Muscle of leg (tissue), 3 donors: ENCODE measurements at regions not wholly inside any gene's neighbourhood (a gene's known extent, or its start where the extent isn't known, plus 50 kb on each side); places are given as distances from the start of the nearest gene placed in this dataset.

ENCODE experiments used
- DNase-seq: peaks from one replicate; pipeline ENCODE4 v3.0.0; 2013
- H3K27ac ChIP-seq: one replicate; pipeline ENCODE4 v1.5.1; 2013; ENCODE audit warnings: mild to moderate bottlenecking, low read length, control low read depth
- H3K27me3 ChIP-seq: one replicate; pipeline ENCODE4 v1.6.1; 2013; ENCODE audit warnings: low read length; ENCODE audit not compliant: control insufficient read depth, insufficient read depth
- H3K36me3 ChIP-seq: one replicate; pipeline ENCODE4 v1.6.1; 2013; ENCODE audit warnings: low read length; ENCODE audit not compliant: control insufficient read depth, insufficient read depth
- H3K4me1 ChIP-seq: one replicate; pipeline ENCODE4 v1.6.1; 2013; ENCODE audit warnings: low read length; ENCODE audit not compliant: control insufficient read depth, insufficient read depth
- H3K4me3 ChIP-seq: one replicate; pipeline ENCODE4 v1.5.1; 2013; ENCODE audit warnings: low read length, control low read depth
- H3K9me3 ChIP-seq: replicated peaks from 2 replicates; pipeline ENCODE4 v1.6.1; 2013; ENCODE audit warnings: low read depth, low read length; ENCODE audit not compliant: control insufficient read depth
- WGBS: methylation state at CpG from one replicate; pipeline ENCODE4 v1.1.5; 2013; ENCODE audit warnings: missing lambda C conversion rate; ENCODE audit not compliant: insufficient coverage; 5-methylcytosine and 5-hydroxymethylcytosine counted together

DNA sequence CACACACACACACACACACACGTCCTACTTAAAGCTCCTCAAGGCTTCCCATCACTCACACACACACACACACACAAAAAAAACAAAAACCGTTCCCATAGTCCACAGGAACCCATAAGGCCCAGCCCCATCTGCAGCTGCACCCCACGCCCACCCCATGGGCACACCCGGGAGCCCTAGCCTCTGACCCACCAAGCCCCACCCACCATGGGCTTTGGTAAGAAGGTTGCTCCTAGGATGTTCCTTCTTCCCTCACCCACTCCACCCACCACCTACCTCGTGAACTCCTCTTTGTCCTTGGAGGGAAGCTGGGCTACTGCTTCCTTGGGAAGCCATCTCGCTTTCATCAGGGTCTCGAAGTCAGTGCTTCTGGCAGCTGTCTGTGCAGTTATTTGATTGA is 115.1 kb downstream of the TPRA1 start:
- H3K36me3 ChIP-seq: no peaks in the 10 kb centered on the region
- no peaks in the 10 kb centered on the region for H3K9me3 ChIP-seq
- H3K4me1 ChIP-seq: peaks cover 4% of the 10 kb centered on the region
- peaks cover 14% of the 10 kb centered on the region for H3K27me3 ChIP-seq
- no peak overlapping the region for H3K4me3 ChIP-seq
- no peak for DNase-seq
- WGBS: 62% methylated on average over 5 of the region's 7 CpGs
- H3K27ac ChIP-seq: no peak overlapping the region

DNA sequence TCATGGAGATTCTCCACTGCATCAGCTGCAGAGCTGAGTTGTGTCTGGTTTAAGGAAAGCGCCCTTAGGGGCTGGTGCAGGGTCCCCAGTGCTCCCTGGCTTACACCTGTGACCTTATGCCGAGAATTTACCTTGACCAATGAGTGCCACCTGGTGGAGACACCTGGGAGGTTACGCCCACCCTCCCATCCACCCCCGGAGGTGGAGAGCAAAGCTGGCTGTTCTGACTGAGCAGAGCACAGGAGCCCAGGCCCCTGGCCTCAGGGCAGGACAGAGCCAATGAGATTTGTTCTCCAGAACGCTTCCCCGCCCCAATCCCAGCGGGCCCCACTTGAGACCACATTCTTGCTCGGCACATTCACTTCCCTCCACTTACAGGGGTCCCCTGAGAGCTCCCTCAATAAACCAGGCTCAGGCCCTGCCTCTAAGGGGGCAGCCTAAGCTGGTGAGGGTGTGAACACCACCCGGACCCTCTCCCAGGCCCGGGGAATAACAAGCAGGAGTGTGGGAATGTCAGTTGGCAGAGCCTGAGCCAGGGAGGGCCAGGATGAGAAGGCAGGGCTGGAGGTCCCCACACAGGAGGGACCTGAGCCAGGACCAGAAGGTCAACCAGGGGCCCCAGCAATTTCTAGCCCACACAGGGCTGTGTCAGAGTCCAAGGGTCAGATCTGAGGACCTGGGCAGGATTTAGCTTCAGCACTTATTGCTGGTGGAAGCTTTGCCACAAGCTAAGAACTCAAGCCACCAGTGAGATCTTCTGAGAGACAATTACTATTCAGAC is 117.1 kb downstream of the TPRA1 start:
- Histone ChIP-seq H3K27ac (no peak overlapping the region), H3K4me3 (no peak overlapping the region), H3K36me3 (no peaks in the 10 kb centered on the region), H3K4me1 (no peaks in the 10 kb centered on the region), H3K9me3 (no peaks in the 10 kb centered on the region), H3K27me3 (peaks cover 14% of the 10 kb centered on the region)
- WGBS: 18% methylated on average over 8 of the region's 10 CpGs
- no peak for DNase-seq

- Histone ChIP-seq H3K27me3 (peaks cover 21% of the 10 kb centered on the region), H3K4me3 (no peak overlapping the region), H3K4me1 (no peaks in the 10 kb centered on the region), H3K9me3 (no peaks in the 10 kb centered on the region), H3K36me3 (no peaks in the 10 kb centered on the region), H3K27ac (no peak overlapping the region)
- no peak for DNase-seq
- WGBS: 64% methylated on average over 10 of the region's 11 CpGs
Measured at GRCh38 chr3:127472506-127472905, 118.0 kb downstream of the TPRA1 start.

DNA sequence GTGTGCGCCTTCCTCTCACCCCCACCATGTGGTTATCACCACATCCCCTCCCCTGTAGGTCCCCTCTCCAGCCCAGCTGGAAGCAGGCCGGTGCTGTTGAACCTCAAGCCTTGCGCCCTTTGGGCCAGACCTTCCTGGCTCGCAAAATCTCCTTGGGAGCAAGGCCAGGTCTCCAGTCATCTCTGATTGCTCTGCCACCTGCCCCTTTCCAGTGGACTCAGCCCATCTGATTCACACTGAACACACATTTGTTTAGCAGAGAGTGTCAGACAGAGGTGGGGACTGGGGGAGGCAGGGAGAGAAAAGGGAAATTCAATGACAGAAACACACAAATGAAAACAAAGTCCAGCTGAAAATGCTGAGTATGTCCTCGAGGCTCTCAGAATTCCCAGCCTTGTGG is 119.4 kb downstream of the TPRA1 start:
- no peaks in the 10 kb centered on the region for H3K36me3 ChIP-seq
- no peak for DNase-seq
- H3K4me1 ChIP-seq: no peaks in the 10 kb centered on the region
- no peak overlapping the region for H3K4me3 ChIP-seq
- no peak overlapping the region for H3K27ac ChIP-seq
- 79% methylated on average over 4 of the region's 5 CpGs for WGBS
- no peaks in the 10 kb centered on the region for H3K9me3 ChIP-seq
- H3K27me3 ChIP-seq: peaks cover 18% of the 10 kb centered on the region

DNA sequence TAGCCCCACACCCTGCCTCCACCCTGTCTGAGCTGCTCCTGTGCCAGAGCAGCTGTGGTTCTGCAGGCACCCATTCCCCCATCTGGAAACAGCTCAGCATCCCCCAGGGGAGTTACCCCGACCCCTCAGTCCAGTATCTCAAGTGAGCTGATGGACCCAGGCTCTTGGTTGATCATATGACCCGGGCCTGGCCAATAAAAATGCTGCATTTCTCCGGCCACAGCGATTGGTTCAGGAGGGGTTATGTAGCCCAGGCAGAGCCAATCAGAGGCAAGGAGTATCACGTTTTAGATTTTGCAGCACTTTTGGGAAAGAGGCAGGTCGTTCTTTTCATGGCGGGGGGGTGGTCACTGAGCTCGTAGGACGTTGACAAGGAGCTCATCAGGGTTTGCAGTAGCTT is 120.8 kb downstream of the TPRA1 start:
- DNase-seq: no peak
- Histone ChIP-seq H3K36me3 (no peaks in the 10 kb centered on the region), H3K27ac (no peak overlapping the region), H3K4me3 (no peak overlapping the region), H3K4me1 (no peaks in the 10 kb centered on the region), H3K9me3 (no peaks in the 10 kb centered on the region), H3K27me3 (peaks cover 18% of the 10 kb centered on the region)
- 77% methylated on average over 5 of the region's 9 CpGs for WGBS

DNA sequence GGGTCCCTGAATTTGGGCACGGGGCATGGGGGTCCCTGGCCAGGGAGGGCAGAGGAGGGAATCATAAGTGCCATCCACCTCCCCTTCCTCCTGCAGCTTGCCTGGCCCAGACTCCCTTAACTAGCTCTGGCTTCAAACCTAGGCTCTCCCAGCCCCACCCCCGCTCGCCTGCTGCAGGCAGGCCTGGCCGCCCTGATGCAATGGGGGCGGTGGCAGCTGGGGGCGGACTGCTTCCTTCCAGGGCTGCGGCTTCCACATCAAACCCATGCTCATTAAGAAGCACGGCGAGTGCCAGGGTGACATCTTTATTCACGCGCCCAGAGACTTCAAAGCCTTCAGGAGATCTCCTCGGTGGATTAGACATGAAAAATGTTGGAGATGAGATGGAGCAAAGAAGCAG is 123.1 kb downstream of the TPRA1 start:
- Histone ChIP-seq H3K27ac (no peak overlapping the region), H3K9me3 (no peaks in the 10 kb centered on the region), H3K4me3 (no peak overlapping the region), H3K36me3 (no peaks in the 10 kb centered on the region), H3K27me3 (peaks cover 22% of the 10 kb centered on the region), H3K4me1 (no peaks in the 10 kb centered on the region)
- 49% methylated on average over 9 of the region's 12 CpGs for WGBS
- DNase-seq: no peak

DNA sequence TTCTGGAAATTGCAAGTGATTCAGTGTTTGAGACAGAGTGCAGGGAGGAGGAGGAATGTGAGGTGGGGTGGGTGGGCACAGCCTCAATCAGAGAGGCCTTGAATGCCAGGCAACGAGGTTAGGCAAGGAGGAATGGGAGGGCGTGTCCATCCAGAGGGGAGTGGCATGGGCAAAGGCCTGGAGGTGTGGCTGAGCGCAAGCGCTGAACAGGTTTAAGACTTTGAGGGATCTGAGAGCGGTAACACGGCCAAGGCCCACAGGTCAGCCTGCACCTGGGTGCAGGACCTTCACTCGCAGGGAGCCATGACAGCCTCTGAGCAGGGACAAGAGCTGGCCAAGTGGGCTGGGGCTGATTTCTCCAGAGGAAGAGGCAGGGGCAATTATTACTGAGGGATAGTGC is 125.9 kb downstream of the TPRA1 start:
- 63% methylated on average over 7 of the region's 7 CpGs for WGBS
- H3K27me3 ChIP-seq: peaks cover 41% of the 10 kb centered on the region
- no peaks in the 10 kb centered on the region for H3K9me3 ChIP-seq

DNA sequence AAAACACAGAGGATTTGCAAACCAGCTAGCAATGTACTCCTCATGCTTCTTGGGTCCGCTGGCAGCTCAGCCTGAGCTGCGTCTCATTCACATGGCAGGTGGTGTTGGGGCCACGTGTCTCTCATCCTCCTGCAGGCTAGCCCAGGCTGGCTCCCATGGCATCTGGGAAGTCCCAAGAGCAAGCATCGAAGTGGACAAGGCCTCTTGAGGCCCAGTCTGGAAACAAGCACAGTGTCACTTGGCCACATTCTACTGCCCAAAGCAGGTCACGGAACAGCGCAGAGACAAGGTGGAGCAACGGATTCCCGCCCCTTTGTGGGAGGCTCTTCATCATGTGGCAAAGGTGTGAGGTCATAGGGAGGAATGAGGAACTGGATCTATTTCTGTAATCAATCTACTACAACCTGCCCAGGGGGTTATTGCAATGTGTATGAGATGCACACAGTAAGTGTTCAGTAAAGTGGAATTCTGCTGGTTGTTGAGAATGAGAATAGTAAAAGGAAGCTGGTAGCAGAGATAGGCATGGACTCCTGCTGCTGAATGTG is 128.3 kb downstream of the TPRA1 start:
- peaks cover 54% of the 10 kb centered on the region for H3K27me3 ChIP-seq
- no peak overlapping the region for H3K27ac ChIP-seq
- H3K9me3 ChIP-seq: no peaks in the 10 kb centered on the region
- 72% methylated on average over 4 of the region's 8 CpGs for WGBS
- no peak overlapping the region for H3K4me3 ChIP-seq
- H3K4me1 ChIP-seq: no peaks in the 10 kb centered on the region
- DNase-seq: no peak
- H3K36me3 ChIP-seq: no peaks in the 10 kb centered on the region

More for the DNA sequence above, 125.9 kb downstream of the TPRA1 start:
- H3K27ac ChIP-seq: no peak overlapping the region
- H3K36me3 ChIP-seq: no peaks in the 10 kb centered on the region
- no peak overlapping the region for H3K4me3 ChIP-seq
- DNase-seq: no peak
- H3K4me1 ChIP-seq: no peaks in the 10 kb centered on the region

DNA sequence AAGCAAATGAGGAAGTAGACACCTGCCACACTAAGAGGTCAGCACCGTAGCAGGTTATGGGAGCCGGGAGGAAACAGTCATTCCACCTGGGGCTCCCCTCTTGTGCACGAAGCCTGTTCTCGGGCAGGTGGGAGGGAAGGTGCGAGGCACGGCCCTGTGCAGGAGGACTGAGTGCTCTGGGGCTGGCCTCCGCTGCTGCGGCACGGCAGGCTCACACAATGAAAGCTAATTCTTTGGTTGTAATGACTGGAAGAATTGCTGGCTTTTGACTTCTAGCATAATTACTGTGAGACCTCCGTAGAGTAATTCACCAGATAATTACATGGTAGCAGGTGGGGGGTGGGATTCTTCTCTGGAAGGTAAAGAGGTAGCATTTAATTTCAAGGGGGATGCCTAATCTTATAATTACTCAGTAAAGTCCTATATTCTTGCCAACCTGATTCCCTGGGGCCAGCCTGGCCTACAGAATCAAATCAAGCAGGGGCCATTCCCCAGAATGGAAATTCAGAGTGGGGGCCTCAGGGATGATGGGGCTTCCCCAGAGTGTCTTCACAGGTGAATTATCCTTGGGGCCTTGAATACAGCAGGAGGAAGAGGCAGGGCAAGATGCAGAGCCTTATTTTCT is 129.1 kb downstream of the TPRA1 start:
- WGBS: 53% methylated on average over 8 of the region's 10 CpGs
- peaks cover 7% of the 10 kb centered on the region for H3K4me1 ChIP-seq
- no peak for DNase-seq

GRCh38 chr3:127459891-127460290 is 130.6 kb downstream of the TPRA1 start:
- DNase-seq: no peak
- no peak overlapping the region for H3K4me3 ChIP-seq
- no peaks in the 10 kb centered on the region for H3K9me3 ChIP-seq
- peaks cover 17% of the 10 kb centered on the region for H3K4me1 ChIP-seq
- no peak overlapping the region for H3K27ac ChIP-seq
- peaks cover 68% of the 10 kb centered on the region for H3K27me3 ChIP-seq
- H3K36me3 ChIP-seq: no peaks in the 10 kb centered on the region
- WGBS: 20% methylated on average over 1 of the region's 3 CpGs

More for the DNA sequence above, 129.1 kb downstream of the TPRA1 start:
- Histone ChIP-seq H3K27ac (no peak overlapping the region), H3K9me3 (no peaks in the 10 kb centered on the region), H3K27me3 (peaks cover 60% of the 10 kb centered on the region), H3K36me3 (no peaks in the 10 kb centered on the region), H3K4me3 (no peak overlapping the region)
